SK-N-SH (cell line): ENCODE measurements at regions not wholly inside any gene's neighbourhood (a gene's known extent, or its start where the extent isn't known, plus 50 kb on each side); places are given as distances from the start of the nearest gene placed in this dataset.

Experiments used
- CTCF ChIA-PET: fragments of 300-600, 350-600 bp; formaldehyde crosslinking; extraction: SDS; loops from one replicate; lab custom pipeline; 2021; lab: Yijun Ruan, JAX
- POLR2A ChIA-PET: fragments of 350-600 bp; sonication (Branson Sonifier 250); formaldehyde crosslinking; extraction: SDS; loops from one replicate; lab custom pipeline; 2020; ENCODE audit warnings: antibody characterized with exemption, inconsistent platforms; lab: Yijun Ruan, JAX
- DNase-seq: peaks from one replicate; pipeline ENCODE4 v3.0.0; 2012
- H2AFZ ChIP-seq: fragments of 200-600 bp; sonication (generic); 2 replicates; pipeline ENCODE4 v1.8.1; 2016; ENCODE audit warnings: antibody characterized with exemption, mild to moderate bottlenecking, low read depth
- H3F3A ChIP-seq: fragments of 200-600 bp; sonication (generic); replicated peaks from 2 replicates; pipeline ENCODE3; 2016; ENCODE audit warnings: antibody characterized with exemption, mild to moderate bottlenecking; ENCODE audit not compliant: insufficient read depth
- H3K27ac ChIP-seq, 2 experiments: fragments of 200-500 bp in 1 of 2; fragments of 200-600 bp in 1 of 2; sonication (Bioruptor generic) in 1 of 2; sonication (generic), shearing (Covaris generic) in 1 of 2; 2 replicates each; pipeline versions ENCODE4 v1.5.1 to v1.6.1; 2014 to 2016; ENCODE audit warnings: low read depth in 2 of 2, inconsistent platforms in 1 of 2, low read length in 1 of 2, mild to moderate bottlenecking in 1 of 2, mixed read lengths in 1 of 2
- H3K27me3 ChIP-seq: fragments of 200-600 bp; sonication (generic), shearing (Covaris generic); 2 replicates; pipeline ENCODE4 v1.6.1; 2016; ENCODE audit warnings: mixed run types; ENCODE audit not compliant: insufficient read depth
- H3K36me3 ChIP-seq, 2 experiments: fragments of 200-500 bp in 1 of 2; fragments of 200-600 bp in 1 of 2; sonication (Bioruptor generic) in 1 of 2; sonication (generic) in 1 of 2; replicated peaks in 1 of 2; 2 replicates each; pipeline versions ENCODE3 to v1.5.1; 2014 to 2016; ENCODE audit warnings: low read length in 1 of 2, mild to moderate bottlenecking in 1 of 2; ENCODE audit not compliant: insufficient read depth in 2 of 2, control insufficient read depth in 1 of 2
- H3K4me1 ChIP-seq, 2 experiments: fragments of 200-500 bp in 1 of 2; fragments of 200-600 bp in 1 of 2; sonication (Bioruptor generic) in 1 of 2; sonication (generic), shearing (Covaris generic) in 1 of 2; 2 replicates each; pipeline versions ENCODE4 v1.5.1 to v1.6.1; 2014 to 2016; ENCODE audit warnings: low read depth in 1 of 2, low read length in 1 of 2, mixed run types in 1 of 2; ENCODE audit not compliant: insufficient read depth in 2 of 2, control insufficient read depth in 1 of 2
- H3K4me2 ChIP-seq: fragments of 200-600 bp; sonication (generic), shearing (Covaris generic); 2 replicates; pipeline ENCODE4 v1.6.1; 2017; ENCODE audit warnings: mixed run types
- H3K4me3 ChIP-seq, 2 experiments: fragments of 200-500 bp in 1 of 2; fragments of 200-600 bp in 1 of 2; sonication (Bioruptor generic) in 1 of 2; sonication (generic), shearing (Covaris generic) in 1 of 2; 2 replicates each; pipeline versions ENCODE4 v1.5.1 to v1.8.1; 2014 to 2016; ENCODE audit warnings: low read depth in 2 of 2, inconsistent platforms in 1 of 2, low read length in 1 of 2, mild to moderate bottlenecking in 1 of 2, mixed read lengths in 1 of 2, moderate library complexity in 1 of 2
- H3K79me2 ChIP-seq: fragments of 200-600 bp; sonication (generic); 2 replicates; pipeline ENCODE4 v1.8.1; 2017; ENCODE audit warnings: mild to moderate bottlenecking; ENCODE audit not compliant: insufficient read depth
- H3K9ac ChIP-seq: fragments of 200-600 bp; sonication (generic); 2 replicates; pipeline ENCODE4 v1.6.1; 2017; ENCODE audit warnings: mixed run types
- H3K9me2 ChIP-seq: fragments of 200-600 bp; sonication (generic); 2 replicates; pipeline ENCODE4 v1.6.1; 2017; ENCODE audit warnings: mixed run types
- H3K9me3 ChIP-seq: fragments of 200-600 bp; sonication (generic); 2 replicates; pipeline ENCODE4 v1.6.1; 2017; ENCODE audit warnings: mixed run types, mild to moderate bottlenecking, moderate library complexity
- H4K20me1 ChIP-seq: fragments of 200-600 bp; sonication (generic); 2 replicates; pipeline ENCODE4 v1.6.1; 2017; ENCODE audit warnings: mild to moderate bottlenecking, mixed run types; ENCODE audit not compliant: insufficient read depth
- CHD2 ChIP-seq: fragments of 150-350 bp; IDR thresholded peaks from 2 replicates; pipeline ENCODE4 v1.6.1; 2018; ENCODE audit warnings: low read length; ENCODE audit not compliant: partially characterized antibody
- CTCF ChIP-seq: fragments of 200-600 bp; sonication (generic); IDR thresholded peaks from 2 replicates; pipeline ENCODE4 v1.6.1; 2017; ENCODE audit warnings: antibody characterized with exemption, mild to moderate bottlenecking, moderate library complexity
- EZH2phosphoT487 ChIP-seq: fragments of 200-600 bp; sonication (generic); IDR thresholded peaks from 2 replicates; pipeline ENCODE4 v1.6.1; 2017; ENCODE audit warnings: low read depth, mixed run types, mild to moderate bottlenecking, antibody characterized with exemption, moderate library complexity, borderline replicate concordance
- FOXJ3 ChIP-seq: sonication (generic); formaldehyde crosslinking; IDR thresholded peaks from 2 replicates; pipeline ENCODE4 v1.5.1; 2020; ENCODE audit warnings: mild to moderate bottlenecking, missing genetic modification reagents
- FOXM1 ChIP-seq: IDR thresholded peaks from 2 replicates; pipeline ENCODE4 v1.4.0; 2012; ENCODE audit warnings: low read depth, mild to moderate bottlenecking
- GABPA ChIP-seq: IDR thresholded peaks from 2 replicates; pipeline ENCODE4 v1.4.0; 2012; ENCODE audit warnings: low read depth, mild to moderate bottlenecking
- PBX3 ChIP-seq: IDR thresholded peaks from 2 replicates; pipeline ENCODE4; 2012
- POLR2AphosphoS5 ChIP-seq: IDR thresholded peaks from 2 replicates; pipeline ENCODE4 v1.6.1; 2012; ENCODE audit warnings: low read depth, low read length
- RAD21 ChIP-seq: IDR thresholded peaks from 2 replicates; pipeline ENCODE4 v1.6.1; 2012; ENCODE audit warnings: mild to moderate bottlenecking, low read length
- SIN3A ChIP-seq: IDR thresholded peaks from 2 replicates; pipeline ENCODE4 v1.6.1; 2012; ENCODE audit warnings: low read depth, mild to moderate bottlenecking, low read length, moderate library complexity, borderline replicate concordance
- TAF1 ChIP-seq: IDR thresholded peaks from 2 replicates; pipeline ENCODE4 v1.6.1; 2012; ENCODE audit warnings: low read depth, mild to moderate bottlenecking, low read length, moderate library complexity, borderline replicate concordance
- TEAD4 ChIP-seq: IDR thresholded peaks from 2 replicates; pipeline ENCODE4 v1.4.0; 2012; ENCODE audit warnings: mild to moderate bottlenecking, borderline replicate concordance; ENCODE audit not compliant: insufficient read depth
- USF1 ChIP-seq: IDR thresholded peaks from 2 replicates; pipeline ENCODE4 v1.4.0; 2012; ENCODE audit warnings: low read depth, borderline replicate concordance
- USF2 ChIP-seq: fragments of 150-350 bp; IDR thresholded peaks from 2 replicates; pipeline ENCODE4 v1.6.1; 2017; ENCODE audit warnings: antibody characterized with exemption, low read length, low read depth, borderline replicate concordance
- ZBTB33 ChIP-seq: IDR thresholded peaks from 2 replicates; pipeline ENCODE4 v1.4.0; 2012; ENCODE audit warnings: low read depth, borderline replicate concordance
- WGBS: methylation state at CpG from one replicate; pipeline ENCODE4 v1.1.6; 2017; ENCODE audit warnings: low lambda C conversion rate; 5-methylcytosine and 5-hydroxymethylcytosine counted together

GRCh38 chr1:86296305-86297205, 99.6 kb downstream of the ODF2L start:
- H3K9me2 ChIP-seq: no peaks in the 10 kb centered on the region; the same call in 1 of the 2 replicates
- no peaks in the 10 kb centered on the region for H3K79me2 ChIP-seq
- H3K4me1 ChIP-seq: no peaks in the 10 kb centered on the region
- ChIA-PET POLR2A (no interaction called here), CTCF (interaction anchor here (0.8 kb wide), 1 partner anchor 261 kb away, joined by 3 read pairs; no protein-coding TSS in a partner anchor)
- TF ChIP-seq FOXJ3: no peak
- TF ChIP-seq FOXM1: no peak
- no peaks in the 10 kb centered on the region for H3F3A ChIP-seq
- no peak overlapping the region for H2AFZ ChIP-seq
- WGBS: 18% methylated on average over 7 of the region's 7 CpGs
- no peak overlapping the region for H3K27ac ChIP-seq
- DNase-seq: no peak
- H3K9me3 ChIP-seq: no peaks in the 10 kb centered on the region
- no peak overlapping the region for H3K4me2 ChIP-seq
- H3K27me3 ChIP-seq: no peaks in the 10 kb centered on the region
- H4K20me1 ChIP-seq: no peaks in the 10 kb centered on the region
- H3K9ac ChIP-seq: no peak overlapping the region
- H3K36me3 ChIP-seq: no peaks in the 10 kb centered on the region
- H3K4me3 ChIP-seq: no peak overlapping the region

- CTCF ChIA-PET: interaction anchor here (0.9 kb wide), 1 partner anchor 20 kb away, joined by 4 read pairs; no protein-coding TSS in a partner anchor
- no peak for DNase-seq
- Histone ChIP-seq H3K36me3 (no peaks in the 10 kb centered on the region), H4K20me1 (no peaks in the 10 kb centered on the region), H3K9me3 (no peaks in the 10 kb centered on the region), H3K79me2 (no peaks in the 10 kb centered on the region), H3K4me3 (no peak overlapping the region), H3F3A (no peaks in the 10 kb centered on the region), H3K27ac (no peak overlapping the region), H3K4me2 (no peak overlapping the region), H3K9ac (no peak overlapping the region), H3K27me3 (no peaks in the 10 kb centered on the region; the same call in 1 of the 2 replicates), H2AFZ (no peak overlapping the region), H3K4me1 (no peaks in the 10 kb centered on the region), H3K9me2 (no peaks in the 10 kb centered on the region)
- WGBS: 0% methylated on average over 1 of the region's 1 CpG
- POLR2A ChIA-PET: no interaction called here
- TF ChIP-seq PBX3: no peak
- TF ChIP-seq USF1: no peak
- no peak for TF ChIP-seq TEAD4
- TF ChIP-seq GABPA: no peak
- TF ChIP-seq CHD2: no peak
- TF ChIP-seq TAF1: no peak
- TF ChIP-seq SIN3A: no peak
- TF ChIP-seq CTCF: no peak
- TF ChIP-seq RAD21: no peak
- no peak for TF ChIP-seq EZH2phosphoT487
- no peak for TF ChIP-seq POLR2AphosphoS5
- no peak for TF ChIP-seq USF2
- no peak for TF ChIP-seq ZBTB33
Observed at GRCh38 chr1:86289746-86290145, 106.4 kb downstream of the ODF2L start.
